ENCODE measurements at regions not wholly inside any gene's neighbourhood (a gene's known extent, or its start where the extent isn't known, plus 50 kb on each side); places are given as distances from the start of the nearest gene placed in this dataset.
A peak's percentile ranks its signal among the peaks of the same experiment; 100 is the strongest.

DNA sequence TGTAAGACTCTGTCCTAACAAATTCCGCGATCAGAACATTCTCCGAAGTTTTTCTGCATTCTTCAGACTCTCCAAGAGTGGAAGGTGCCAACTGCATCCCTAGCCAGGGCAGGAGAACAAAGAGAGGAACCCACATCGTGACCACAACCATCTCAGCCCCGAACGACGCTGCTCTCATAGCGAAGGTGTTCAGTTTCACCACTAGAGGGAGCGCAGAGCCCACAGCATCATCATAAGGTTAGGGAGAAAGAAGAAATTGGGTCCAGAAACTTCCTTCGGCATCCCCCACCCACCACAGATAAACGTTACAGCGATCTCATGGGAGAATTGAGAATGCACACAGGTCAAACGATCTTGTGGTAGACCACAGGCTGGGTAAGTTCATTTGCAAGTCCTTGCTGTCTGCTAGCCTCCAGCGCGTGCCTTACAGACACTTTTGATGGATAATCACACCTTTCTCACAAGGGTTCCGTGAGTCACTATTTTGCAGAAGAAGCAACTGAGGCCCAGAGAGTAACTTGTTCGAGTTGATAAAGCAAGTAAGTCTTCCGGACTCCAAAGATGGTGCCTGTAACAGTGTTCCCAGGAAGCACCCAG lies 53.7 kb upstream of the ARL4C start:
- no peak overlapping the region for H3K27ac ChIP-seq (ENCODE audit: low read length)
- H3K79me2 ChIP-seq (replicated peaks; ENCODE audit: insufficient read depth, low read length): no peaks in the 10 kb centered on the region
- no peaks in the 10 kb centered on the region for H3K36me3 ChIP-seq (ENCODE audit: insufficient read depth, low read length)
- no peaks in the 10 kb centered on the region for H3K9me2 ChIP-seq (ENCODE audit: insufficient read depth, low read length)
- H4K20me1 ChIP-seq (ENCODE audit: insufficient read depth): no peaks in the 10 kb centered on the region
- no peaks in the 10 kb centered on the region for H3K27me3 ChIP-seq (ENCODE audit: insufficient read depth, low read depth, low read length)
- no peak overlapping the region for H3K4me2 ChIP-seq (ENCODE audit: low read length)
- H3K4me3 ChIP-seq (ENCODE audit: low read length): no peak overlapping the region
- no peak overlapping the region for H2AFZ ChIP-seq (ENCODE audit: low read depth, low read length)
- no peak overlapping the region for H3K9ac ChIP-seq (ENCODE audit: low read length)
- H3K9me3 ChIP-seq (ENCODE audit: low read length): no peaks in the 10 kb centered on the region
- TF ChIP-seq RAD21 (conservative IDR thresholded peaks at IDR 0.05): peak; percentile 100
- TF ChIP-seq MXI1 (conservative IDR thresholded peaks at IDR 0.05; ENCODE audit: poor library complexity, severe bottlenecking): no peak
- TF ChIP-seq SMC3 (conservative IDR thresholded peaks at IDR 0.05; ENCODE audit: poor library complexity): peak; percentile 100
- no peak for TF ChIP-seq EZH2 (IDR thresholded peaks at IDR 0.05; ENCODE audit: borderline replicate concordance, insufficient read depth, low read length, poor library complexity, severe bottlenecking)
- TF ChIP-seq POLR2AphosphoS5 (IDR thresholded peaks at IDR 0.05): no peak
- TF ChIP-seq, protein P1, sequence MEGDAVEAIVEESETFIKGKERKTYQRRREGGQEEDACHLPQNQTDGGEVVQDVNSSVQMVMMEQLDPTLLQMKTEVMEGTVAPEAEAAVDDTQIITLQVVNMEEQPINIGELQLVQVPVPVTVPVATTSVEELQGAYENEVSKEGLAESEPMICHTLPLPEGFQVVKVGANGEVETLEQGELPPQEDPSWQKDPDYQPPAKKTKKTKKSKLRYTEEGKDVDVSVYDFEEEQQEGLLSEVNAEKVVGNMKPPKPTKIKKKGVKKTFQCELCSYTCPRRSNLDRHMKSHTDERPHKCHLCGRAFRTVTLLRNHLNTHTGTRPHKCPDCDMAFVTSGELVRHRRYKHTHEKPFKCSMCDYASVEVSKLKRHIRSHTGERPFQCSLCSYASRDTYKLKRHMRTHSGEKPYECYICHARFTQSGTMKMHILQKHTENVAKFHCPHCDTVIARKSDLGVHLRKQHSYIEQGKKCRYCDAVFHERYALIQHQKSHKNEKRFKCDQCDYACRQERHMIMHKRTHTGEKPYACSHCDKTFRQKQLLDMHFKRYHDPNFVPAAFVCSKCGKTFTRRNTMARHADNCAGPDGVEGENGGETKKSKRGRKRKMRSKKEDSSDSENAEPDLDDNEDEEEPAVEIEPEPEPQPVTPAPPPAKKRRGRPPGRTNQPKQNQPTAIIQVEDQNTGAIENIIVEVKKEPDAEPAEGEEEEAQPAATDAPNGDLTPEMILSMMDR (IDR thresholded peaks at IDR 0.05; ENCODE audit: poor library complexity, severe bottlenecking): peak; percentile 98
- no peak for TF ChIP-seq EP300 (conservative IDR thresholded peaks at IDR 0.05; ENCODE audit: poor library complexity, severe bottlenecking)
- TF ChIP-seq, protein P2, sequence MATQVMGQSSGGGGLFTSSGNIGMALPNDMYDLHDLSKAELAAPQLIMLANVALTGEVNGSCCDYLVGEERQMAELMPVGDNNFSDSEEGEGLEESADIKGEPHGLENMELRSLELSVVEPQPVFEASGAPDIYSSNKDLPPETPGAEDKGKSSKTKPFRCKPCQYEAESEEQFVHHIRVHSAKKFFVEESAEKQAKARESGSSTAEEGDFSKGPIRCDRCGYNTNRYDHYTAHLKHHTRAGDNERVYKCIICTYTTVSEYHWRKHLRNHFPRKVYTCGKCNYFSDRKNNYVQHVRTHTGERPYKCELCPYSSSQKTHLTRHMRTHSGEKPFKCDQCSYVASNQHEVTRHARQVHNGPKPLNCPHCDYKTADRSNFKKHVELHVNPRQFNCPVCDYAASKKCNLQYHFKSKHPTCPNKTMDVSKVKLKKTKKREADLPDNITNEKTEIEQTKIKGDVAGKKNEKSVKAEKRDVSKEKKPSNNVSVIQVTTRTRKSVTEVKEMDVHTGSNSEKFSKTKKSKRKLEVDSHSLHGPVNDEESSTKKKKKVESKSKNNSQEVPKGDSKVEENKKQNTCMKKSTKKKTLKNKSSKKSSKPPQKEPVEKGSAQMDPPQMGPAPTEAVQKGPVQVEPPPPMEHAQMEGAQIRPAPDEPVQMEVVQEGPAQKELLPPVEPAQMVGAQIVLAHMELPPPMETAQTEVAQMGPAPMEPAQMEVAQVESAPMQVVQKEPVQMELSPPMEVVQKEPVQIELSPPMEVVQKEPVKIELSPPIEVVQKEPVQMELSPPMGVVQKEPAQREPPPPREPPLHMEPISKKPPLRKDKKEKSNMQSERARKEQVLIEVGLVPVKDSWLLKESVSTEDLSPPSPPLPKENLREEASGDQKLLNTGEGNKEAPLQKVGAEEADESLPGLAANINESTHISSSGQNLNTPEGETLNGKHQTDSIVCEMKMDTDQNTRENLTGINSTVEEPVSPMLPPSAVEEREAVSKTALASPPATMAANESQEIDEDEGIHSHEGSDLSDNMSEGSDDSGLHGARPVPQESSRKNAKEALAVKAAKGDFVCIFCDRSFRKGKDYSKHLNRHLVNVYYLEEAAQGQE (IDR thresholded peaks at IDR 0.05; ENCODE audit: borderline replicate concordance): no peak
- TF ChIP-seq TAF1 (IDR thresholded peaks at IDR 0.05; ENCODE audit: low read depth): no peak
- H3F3A ChIP-seq (ENCODE audit: insufficient read depth, low read length, poor library complexity, severe bottlenecking): no peaks in the 10 kb centered on the region

DNA sequence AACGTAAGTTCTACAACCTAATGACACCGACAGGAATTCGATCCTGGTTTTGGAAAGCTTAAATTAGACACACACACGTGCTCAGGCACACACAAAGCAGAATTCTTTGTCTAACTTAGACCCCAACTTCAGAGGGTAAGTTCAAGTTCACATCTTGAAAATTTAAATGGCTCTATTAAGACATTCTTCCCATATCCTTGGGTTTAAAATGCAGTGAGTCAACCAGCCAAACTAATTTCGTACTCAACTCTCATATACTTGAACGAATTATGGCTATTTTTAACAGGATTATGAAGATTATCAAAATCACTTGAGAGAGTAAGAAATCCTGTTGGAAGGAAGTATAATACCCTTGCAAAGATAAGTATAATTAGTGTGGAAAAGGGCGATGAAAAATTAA lies 53.2 kb upstream of the ARL4C start:
- Histone ChIP-seq H3K4me2 (ENCODE audit: low read length) (no peak overlapping the region), H3K4me3 (ENCODE audit: low read length) (no peak overlapping the region), H3K9ac (ENCODE audit: low read length) (no peak overlapping the region)

More for the DNA sequence above, 53.2 kb upstream of the ARL4C start:
- Histone ChIP-seq H3K27ac (ENCODE audit: low read length) (no peak overlapping the region), H2AFZ (ENCODE audit: low read depth, low read length) (no peak overlapping the region), H3K9me3 (ENCODE audit: low read length) (no peaks in the 10 kb centered on the region), H3K79me2 (replicated peaks; ENCODE audit: insufficient read depth, low read length) (no peaks in the 10 kb centered on the region), H3K36me3 (ENCODE audit: insufficient read depth, low read length) (no peaks in the 10 kb centered on the region), H4K20me1 (ENCODE audit: insufficient read depth) (no peaks in the 10 kb centered on the region), H3K9me2 (ENCODE audit: insufficient read depth, low read length) (no peaks in the 10 kb centered on the region), H3K27me3 (ENCODE audit: insufficient read depth, low read depth, low read length) (no peaks in the 10 kb centered on the region), H3F3A (ENCODE audit: insufficient read depth, low read length, poor library complexity, severe bottlenecking) (no peaks in the 10 kb centered on the region)
- TF ChIP-seq RAD21 (conservative IDR thresholded peaks at IDR 0.05) (no peak), EZH2 (IDR thresholded peaks at IDR 0.05; ENCODE audit: borderline replicate concordance, insufficient read depth, low read length, poor library complexity, severe bottlenecking) (no peak), TAF1 (IDR thresholded peaks at IDR 0.05; ENCODE audit: low read depth) (no peak), EP300 (conservative IDR thresholded peaks at IDR 0.05; ENCODE audit: poor library complexity, severe bottlenecking) (no peak), MXI1 (conservative IDR thresholded peaks at IDR 0.05; ENCODE audit: poor library complexity, severe bottlenecking) (no peak), SMC3 (conservative IDR thresholded peaks at IDR 0.05; ENCODE audit: poor library complexity) (no peak)
- TF ChIP-seq, protein P1 (IDR thresholded peaks at IDR 0.05; ENCODE audit: poor library complexity, severe bottlenecking): no peak
- TF ChIP-seq, protein P2 (IDR thresholded peaks at IDR 0.05; ENCODE audit: borderline replicate concordance): no peak
